ENCODE measurements at regions not wholly inside any gene's neighbourhood (a gene's known extent, or its start where the extent isn't known, plus 50 kb on each side); places are given as distances from the start of the nearest gene placed in this dataset.

- Histone ChIP-seq H3K27ac (no peak overlapping the region), H3K4me3 (no peak overlapping the region)
- DNase-seq (ENCODE audit: low spot score): no peak
- no peak for TF ChIP-seq CTCF (IDR thresholded peaks at IDR 0.05)
Measured at GRCh38 chr1:177862916-177863315, 106.9 kb downstream of the SEC16B start.

GRCh38 chr1:177859572-177859971 is 110.3 kb downstream of the SEC16B start:
- no peak for TF ChIP-seq CTCF (IDR thresholded peaks at IDR 0.05)
- Histone ChIP-seq H3K4me3 (no peak overlapping the region), H3K27ac (no peak overlapping the region)
- DNase-seq (ENCODE audit: low spot score): no peak

- no peak for TF ChIP-seq CTCF (IDR thresholded peaks at IDR 0.05)
- no peak overlapping the region for H3K4me3 ChIP-seq
- H3K27ac ChIP-seq: no peak overlapping the region
- DNase-seq (ENCODE audit: low spot score): no peak
Measured at GRCh38 chr1:177858332-177858821, 111.5 kb downstream of the SEC16B start.

GRCh38 chr1:177857285-177857684 is 112.6 kb downstream of the SEC16B start:
- TF ChIP-seq CTCF (IDR thresholded peaks at IDR 0.05): no peak
- no peak overlapping the region for H3K4me3 ChIP-seq
- H3K27ac ChIP-seq: no peak overlapping the region
- no peak for DNase-seq (ENCODE audit: low spot score)

- no peak for TF ChIP-seq CTCF (IDR thresholded peaks at IDR 0.05)
- no peak for DNase-seq (ENCODE audit: low spot score)
- H3K27ac ChIP-seq: no peak overlapping the region
- no peak overlapping the region for H3K4me3 ChIP-seq
Measured at GRCh38 chr1:177854951-177855350, 114.9 kb downstream of the SEC16B start.

GRCh38 chr1:177849579-177850290 is 120.1 kb downstream of the SEC16B start:
- TF ChIP-seq CTCF (IDR thresholded peaks at IDR 0.05): no peak
- H3K27ac ChIP-seq: no peak overlapping the region
- no peak for DNase-seq (ENCODE audit: low spot score)
- H3K4me3 ChIP-seq: no peak overlapping the region

- TF ChIP-seq CTCF (IDR thresholded peaks at IDR 0.05): no peak
- no peak overlapping the region for H3K4me3 ChIP-seq
- no peak for DNase-seq (ENCODE audit: low spot score)
- no peak overlapping the region for H3K27ac ChIP-seq
Measured at GRCh38 chr1:177849130-177849529, 120.7 kb downstream of the SEC16B start.

Measured in coronary artery (tissue), 2 donors.